H9 (cell line): ENCODE measurements at regions not wholly inside any gene's neighbourhood (a gene's known extent, or its start where the extent isn't known, plus 50 kb on each side); places are given as distances from the start of the nearest gene placed in this dataset.

Source experiments
- DNase-seq: peaks from one replicate; pipeline ENCODE4 v3.0.0-alpha.2; 2017
- H2AFZ ChIP-seq: one replicate; pipeline ENCODE4 v1.6.1; 2013; ENCODE audit warnings: mild to moderate bottlenecking, low read length, control low read depth, moderate library complexity
- H2AK5ac ChIP-seq: 2 replicates; pipeline ENCODE4 v1.6.1; 2013; ENCODE audit warnings: low read length, control low read depth, mixed read lengths; ENCODE audit not compliant: insufficient read length
- H2BK120ac ChIP-seq: one replicate; pipeline ENCODE4 v1.6.1; 2013; ENCODE audit warnings: low read depth, mild to moderate bottlenecking, low read length, control low read depth, inconsistent platforms; ENCODE audit not compliant: poor library complexity, severe bottlenecking
- H2BK12ac ChIP-seq: 2 replicates; pipeline ENCODE4 v1.6.1; 2013; ENCODE audit warnings: low read length, control low read depth, mixed read lengths, low read depth; ENCODE audit not compliant: insufficient read length
- H2BK15ac ChIP-seq: 2 replicates; pipeline ENCODE4 v1.6.1; 2013; ENCODE audit warnings: low read depth, low read length, control low read depth
- H2BK20ac ChIP-seq: one replicate; pipeline ENCODE4 v1.6.1; 2013; ENCODE audit warnings: low read depth, mild to moderate bottlenecking, low read length, control low read depth, inconsistent platforms; ENCODE audit not compliant: poor library complexity, severe bottlenecking
- H2BK5ac ChIP-seq: 2 replicates; pipeline ENCODE4 v1.6.1; 2013; ENCODE audit warnings: low read length, control low read depth, mixed read lengths; ENCODE audit not compliant: insufficient read length
- H3K14ac ChIP-seq: 2 replicates; pipeline ENCODE4 v1.6.1; 2013; ENCODE audit warnings: low read length, control low read depth; ENCODE audit not compliant: insufficient read depth
- H3K18ac ChIP-seq: 2 replicates; pipeline ENCODE4 v1.6.1; 2013; ENCODE audit warnings: low read depth, mild to moderate bottlenecking, mixed read lengths, low read length, control low read depth; ENCODE audit not compliant: insufficient read length
- H3K23ac ChIP-seq: 2 replicates; pipeline ENCODE4 v1.6.1; 2013; ENCODE audit warnings: low read length, control low read depth, mixed read lengths, low read depth; ENCODE audit not compliant: insufficient read length
- H3K23me2 ChIP-seq: 2 replicates; pipeline ENCODE4 v1.6.1; 2013; ENCODE audit warnings: low read depth, mild to moderate bottlenecking, mixed read lengths, low read length, control low read depth; ENCODE audit not compliant: insufficient read length, poor library complexity, severe bottlenecking
- H3K27ac ChIP-seq: 2 replicates; pipeline ENCODE4 v1.5.1; 2013; ENCODE audit warnings: low read length, control low read depth, mixed read lengths, low read depth; ENCODE audit not compliant: insufficient read length
- H3K27me3 ChIP-seq: 2 replicates; pipeline ENCODE4 v1.6.1; 2013; ENCODE audit warnings: low read length, control low read depth, inconsistent platforms; ENCODE audit not compliant: insufficient read depth
- H3K4ac ChIP-seq: 2 replicates; pipeline ENCODE4 v1.6.1; 2013; ENCODE audit warnings: low read depth, mild to moderate bottlenecking, control low read depth, inconsistent platforms, low read length, moderate library complexity
- H3K4me1 ChIP-seq: 2 replicates; pipeline ENCODE4 v1.6.1; 2013; ENCODE audit warnings: low read length, control low read depth, inconsistent platforms; ENCODE audit not compliant: insufficient read depth
- H3K4me2 ChIP-seq: 2 replicates; pipeline ENCODE4 v1.6.1; 2013; ENCODE audit warnings: low read length, control low read depth, mixed read lengths; ENCODE audit not compliant: insufficient read length, insufficient read depth
- H3K56ac ChIP-seq: 2 replicates; pipeline ENCODE4 v1.6.1; 2013; ENCODE audit warnings: low read depth, mild to moderate bottlenecking, mixed read lengths, low read length, control low read depth; ENCODE audit not compliant: insufficient read length
- H3K79me1 ChIP-seq: 2 replicates; pipeline ENCODE4 v1.6.1; 2013; ENCODE audit warnings: low read depth, mild to moderate bottlenecking, moderate library complexity, low read length, control low read depth, inconsistent platforms; ENCODE audit not compliant: insufficient read depth, poor library complexity, severe bottlenecking
- H3K79me2 ChIP-seq: 2 replicates; pipeline ENCODE4 v1.6.1; 2013; ENCODE audit warnings: low read length, control low read depth, inconsistent platforms; ENCODE audit not compliant: insufficient read depth
- H3K9ac ChIP-seq: 2 replicates; pipeline ENCODE4 v1.6.1; 2013; ENCODE audit warnings: low read length, control low read depth, mixed read lengths; ENCODE audit not compliant: insufficient read length; ENCODE audit errors: extremely low read depth
- H3K9me3 ChIP-seq: one replicate; pipeline ENCODE4 v1.6.1; 2013; ENCODE audit warnings: low read depth, low read length, inconsistent platforms; ENCODE audit not compliant: control insufficient read depth
- H3T11ph ChIP-seq: one replicate; pipeline ENCODE4 v1.6.1; 2013; ENCODE audit warnings: mild to moderate bottlenecking, low read length, control low read depth, inconsistent platforms
- H4K20me1 ChIP-seq: one replicate; pipeline ENCODE4 v1.6.1; 2013; ENCODE audit not compliant: control insufficient read depth, insufficient read length, insufficient read depth
- H4K5ac ChIP-seq: 2 replicates; pipeline ENCODE4 v1.6.1; 2013; ENCODE audit warnings: low read depth, mild to moderate bottlenecking, mixed read lengths, low read length, control low read depth; ENCODE audit not compliant: insufficient read length
- H4K8ac ChIP-seq: replicated peaks from 2 replicates; pipeline ENCODE4 v1.6.1; 2013; ENCODE audit warnings: low read length, control low read depth, mixed read lengths, low read depth; ENCODE audit not compliant: insufficient read length
- H4K91ac ChIP-seq: 2 replicates; pipeline ENCODE4 v1.6.1; 2013; ENCODE audit warnings: low read depth, mild to moderate bottlenecking, moderate library complexity, mixed read lengths, low read length, control low read depth; ENCODE audit not compliant: insufficient read length
- H3K27ac Mint-ChIP-seq, 3 experiments: 2 replicates in 2 of 3; 3 replicates in 1 of 3; pipeline ENCODE4 v1.8.0; 2020 to 2021; ENCODE audit warnings: mixed read lengths in 3 of 3, mild to moderate bottlenecking in 1 of 3, moderate library complexity in 1 of 3
- H3K27me3 Mint-ChIP-seq: 2 replicates; pipeline ENCODE4 v1.8.0; 2021; ENCODE audit warnings: low read depth, mild to moderate bottlenecking, moderate library complexity, mixed read lengths
- H3K36me3 Mint-ChIP-seq, 3 experiments: 2 replicates in 2 of 3; 3 replicates in 1 of 3; pipeline ENCODE4 v1.8.0; 2020 to 2021; ENCODE audit warnings: low read depth in 3 of 3, mixed read lengths in 3 of 3; ENCODE audit not compliant: insufficient read depth in 1 of 3
- H3K4me1 Mint-ChIP-seq, 2 experiments: 2 replicates each; pipeline ENCODE4 v1.8.0; 2020; ENCODE audit warnings: mixed read lengths in 2 of 2
- H3K4me3 Mint-ChIP-seq, 2 experiments: 2 replicates in 1 of 2; 3 replicates in 1 of 2; pipeline ENCODE4 v1.8.0; 2020 to 2021; ENCODE audit warnings: mild to moderate bottlenecking in 2 of 2, mixed read lengths in 2 of 2, moderate library complexity in 1 of 2
- H3K9me3 Mint-ChIP-seq, 2 experiments: 2 replicates in 1 of 2; 3 replicates in 1 of 2; pipeline ENCODE4 v1.8.0; 2020; ENCODE audit warnings: mild to moderate bottlenecking in 2 of 2, mixed read lengths in 2 of 2, moderate library complexity in 1 of 2
- WGBS: extraction: QIAGEN DNeasy Blood & Tissue Kit; methylation state at CpG from one replicate; pipeline ENCODE4 v1.1.7; 2013; ENCODE audit warnings: missing lambda C conversion rate, low lambda C conversion rate, mixed read lengths; ENCODE audit not compliant: insufficient read length; ENCODE audit errors: extremely low coverage; 5-methylcytosine and 5-hydroxymethylcytosine counted together
- TF ChIP-seq, protein P1 (sequence below): fragments of 200-600 bp; sonication (generic); conservative IDR thresholded peaks from 3 replicates; pipeline ENCODE4 v1.8.0; 2021; ENCODE audit warnings: antibody characterized with exemption, mild to moderate bottlenecking

GRCh38 chr5:57817001-57817453 is 334.4 kb upstream of the ACTBL2 start:
- no peak overlapping the region for H2BK12ac ChIP-seq
- H3K56ac ChIP-seq, result no peak overlapping the region
- Mint-ChIP-seq H3K27ac (no peak overlapping the region), H3K27me3 (no peaks in the 10 kb centered on the region), H3K9me3 (peaks cover 5 to 11% of the 10 kb centered on the region in 2 experiments; a peak in 4 of 5 replicates), H3K4me3 (no peak overlapping the region), H3K4me1 (peaks cover 10 to 14% of the 10 kb centered on the region in 2 experiments), H3K36me3 (peaks cover 0 to 4% (median 3%) of the 10 kb centered on the region in 3 experiments; a peak in 2 of 7 replicates)
- H2BK15ac ChIP-seq, result no peak overlapping the region
- no peaks in the 10 kb centered on the region for H3K79me2 ChIP-seq
- H2AFZ ChIP-seq, result no peak overlapping the region
- no peak overlapping the region for H3K18ac ChIP-seq
- no peak overlapping the region for H3K23ac ChIP-seq
- H2BK20ac ChIP-seq, result no peak overlapping the region
- H3K23me2 ChIP-seq, result no peaks in the 10 kb centered on the region
- H3K27ac ChIP-seq, result no peak overlapping the region
- no peaks in the 10 kb centered on the region for H3K79me1 ChIP-seq
- no peak overlapping the region for H3K9ac ChIP-seq
- no peak overlapping the region for H2BK5ac ChIP-seq
- no peak overlapping the region for H3K14ac ChIP-seq
- no CpG with 5 or more reads among the region's 2 CpGs for WGBS
- no peak overlapping the region for H2BK120ac ChIP-seq
- H4K20me1 ChIP-seq, result no peaks in the 10 kb centered on the region
- no peak overlapping the region for H3K4me2 ChIP-seq
- DNase-seq, result no peak
- H4K91ac ChIP-seq, result no peak overlapping the region
- no peak overlapping the region for H2AK5ac ChIP-seq
- no peaks in the 10 kb centered on the region for H3K9me3 ChIP-seq
- no peak overlapping the region for H4K5ac ChIP-seq
- TF ChIP-seq, protein P1, sequence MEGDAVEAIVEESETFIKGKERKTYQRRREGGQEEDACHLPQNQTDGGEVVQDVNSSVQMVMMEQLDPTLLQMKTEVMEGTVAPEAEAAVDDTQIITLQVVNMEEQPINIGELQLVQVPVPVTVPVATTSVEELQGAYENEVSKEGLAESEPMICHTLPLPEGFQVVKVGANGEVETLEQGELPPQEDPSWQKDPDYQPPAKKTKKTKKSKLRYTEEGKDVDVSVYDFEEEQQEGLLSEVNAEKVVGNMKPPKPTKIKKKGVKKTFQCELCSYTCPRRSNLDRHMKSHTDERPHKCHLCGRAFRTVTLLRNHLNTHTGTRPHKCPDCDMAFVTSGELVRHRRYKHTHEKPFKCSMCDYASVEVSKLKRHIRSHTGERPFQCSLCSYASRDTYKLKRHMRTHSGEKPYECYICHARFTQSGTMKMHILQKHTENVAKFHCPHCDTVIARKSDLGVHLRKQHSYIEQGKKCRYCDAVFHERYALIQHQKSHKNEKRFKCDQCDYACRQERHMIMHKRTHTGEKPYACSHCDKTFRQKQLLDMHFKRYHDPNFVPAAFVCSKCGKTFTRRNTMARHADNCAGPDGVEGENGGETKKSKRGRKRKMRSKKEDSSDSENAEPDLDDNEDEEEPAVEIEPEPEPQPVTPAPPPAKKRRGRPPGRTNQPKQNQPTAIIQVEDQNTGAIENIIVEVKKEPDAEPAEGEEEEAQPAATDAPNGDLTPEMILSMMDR, result no peak
- H3K4ac ChIP-seq, result no peak overlapping the region
- H3K4me1 ChIP-seq, result no peaks in the 10 kb centered on the region; the same call in 1 of the 2 replicates
- H3T11ph ChIP-seq, result peak overlapping the region; percentile 19
- H4K8ac ChIP-seq, result no peak overlapping the region
- no peaks in the 10 kb centered on the region for H3K27me3 ChIP-seq
